Hindlimb muscle (tissue), 1 donor: ENCODE measurements at regions not wholly inside any gene's neighbourhood (a gene's known extent, or its start where the extent isn't known, plus 50 kb on each side); places are given as distances from the start of the nearest gene placed in this dataset.
"Not testable (repeated sequence)": the region's sequence is repeated elsewhere in the genome, so short reads cannot be mapped to it uniquely, and the experiment has no call there.

Experiments used
- DNase-seq: peaks from one replicate; pipeline ENCODE4 v3.0.0-alpha.2; 2013

- DNase-seq = not testable (repeated sequence)
Observed at GRCh38 chr15:85267158-85267857, 113.1 kb upstream of the AKAP13 start.

GRCh38 chr15:85274315-85275050 is 105.9 kb upstream of the AKAP13 start:
- DNase-seq = no peak

GRCh38 chr15:85276508-85276907 is 103.9 kb upstream of the AKAP13 start:
- DNase-seq = no peak

GRCh38 chr15:85276921-85277320 is 103.5 kb upstream of the AKAP13 start:
- no peak for DNase-seq

- DNase-seq = no peak
Observed at GRCh38 chr15:85277847-85278370, 102.5 kb upstream of the AKAP13 start.

- DNase-seq = no peak
Observed at GRCh38 chr15:85280203-85280602, 100.2 kb upstream of the AKAP13 start.

GRCh38 chr15:85281293-85281882 is 99.0 kb upstream of the AKAP13 start:
- no peak for DNase-seq

- DNase-seq = no peak
Observed at GRCh38 chr15:85282504-85283115, 97.8 kb upstream of the AKAP13 start.

GRCh38 chr15:85283815-85284214 is 96.6 kb upstream of the AKAP13 start:
- DNase-seq = not testable (repeated sequence)

- DNase-seq = no peak
Observed at GRCh38 chr15:85284497-85284896, 95.9 kb upstream of the AKAP13 start.

GRCh38 chr15:85289677-85290365 is 90.6 kb upstream of the AKAP13 start:
- no peak for DNase-seq

- not testable (repeated sequence) for DNase-seq
Observed at GRCh38 chr15:85292583-85292982, 87.8 kb upstream of the AKAP13 start.

- DNase-seq = peak; percentile 73
Observed at GRCh38 chr15:85296615-85297402, 83.6 kb upstream of the AKAP13 start.

- DNase-seq = no peak
Observed at GRCh38 chr15:85297537-85297936, 82.9 kb upstream of the AKAP13 start.

GRCh38 chr15:85298366-85298765 is 82.0 kb upstream of the AKAP13 start:
- DNase-seq = no peak

GRCh38 chr15:85298941-85299340 is 81.5 kb upstream of the AKAP13 start:
- DNase-seq = no peak

GRCh38 chr15:85302271-85302670 is 78.1 kb upstream of the AKAP13 start:
- no peak for DNase-seq

- no peak for DNase-seq
Observed at GRCh38 chr15:85305050-85305449, 75.4 kb upstream of the AKAP13 start.

GRCh38 chr15:85306946-85307686 is 73.3 kb upstream of the AKAP13 start:
- no peak for DNase-seq

GRCh38 chr15:85307687-85308045 is 72.7 kb upstream of the AKAP13 start:
- DNase-seq = no peak

- no peak for DNase-seq
Observed at GRCh38 chr15:85311647-85312046, 68.8 kb upstream of the AKAP13 start.
